OCI-LY3 (cell line): ENCODE measurements at regions not wholly inside any gene's neighbourhood (a gene's known extent, or its start where the extent isn't known, plus 50 kb on each side); places are given as distances from the start of the nearest gene placed in this dataset.

ENCODE experiments used
- H2AFZ ChIP-seq: fragments of 200-600, 300-600 bp; shearing (Covaris generic); 2 replicates; pipeline ENCODE4 v1.6.0; 2014; ENCODE audit warnings: antibody characterized with exemption, low read depth, low read length
- H3K27ac ChIP-seq: fragments of 200-600, 300-600 bp; sonication (generic); 2 replicates; pipeline ENCODE4 v1.5.1; 2014; ENCODE audit warnings: mild to moderate bottlenecking, low read length, moderate library complexity, mixed read lengths
- H3K27me3 ChIP-seq: fragments of 200-600, 300-600 bp; sonication (generic); 2 replicates; pipeline ENCODE4 v1.6.1; 2014; ENCODE audit warnings: low read depth, low read length, mixed read lengths
- H3K36me3 ChIP-seq: fragments of 200-600, 300-600 bp; sonication (generic); replicated peaks from 2 replicates; pipeline ENCODE3; 2014; ENCODE audit warnings: low read depth, low read length, mixed read lengths
- H3K4me1 ChIP-seq: fragments of 300-600, 200-600 bp; sonication (generic); 2 replicates; pipeline ENCODE4 v1.6.1; 2014; ENCODE audit warnings: low read length, mixed read lengths
- H3K4me2 ChIP-seq: fragments of 200-600, 300-600 bp; sonication (generic); 2 replicates; pipeline ENCODE4 v1.6.1; 2014; ENCODE audit warnings: low read length, mixed read lengths
- H3K4me3 ChIP-seq: fragments of 300-600, 200-600 bp; sonication (generic); 2 replicates; pipeline ENCODE4 v1.5.1; 2014; ENCODE audit warnings: antibody characterized with exemption, mild to moderate bottlenecking, low read length, moderate library complexity
- H3K79me2 ChIP-seq: fragments of 300-600, 200-600 bp; shearing (Covaris generic); 2 replicates; pipeline ENCODE4 v1.6.1; 2014; ENCODE audit warnings: mild to moderate bottlenecking, low read length, mixed read lengths
- H3K9ac ChIP-seq: fragments of 300-600, 200-600 bp; shearing (Covaris generic); 2 replicates; pipeline ENCODE4 v1.6.0; 2014; ENCODE audit warnings: mild to moderate bottlenecking, low read length, moderate library complexity
- H3K9me3 ChIP-seq: fragments of 200-600, 300-600 bp; shearing (Covaris generic); 2 replicates; pipeline ENCODE4 v1.6.1; 2014; ENCODE audit warnings: low read length, mixed read lengths; ENCODE audit not compliant: insufficient read depth
- H4K20me1 ChIP-seq: fragments of 200-600, 300-600 bp; sonication (generic); 2 replicates; pipeline ENCODE4 v1.6.1; 2016; ENCODE audit warnings: low read length, mixed read lengths; ENCODE audit not compliant: insufficient read depth
- CTCF ChIP-seq: fragments of 200-600, 300-600 bp; sonication (generic); IDR thresholded peaks from 2 replicates; pipeline ENCODE4 v1.5.1; 2014; ENCODE audit warnings: antibody characterized with exemption, low read length, low read depth
- EZH2phosphoT487 ChIP-seq: fragments of 200-600 bp; shearing (Covaris generic); IDR thresholded peaks from 2 replicates; pipeline ENCODE4 v1.6.1; 2018; ENCODE audit warnings: antibody characterized with exemption, mixed run types, low read depth

- peaks cover 18% of the 10 kb centered on the region for H3K27me3 ChIP-seq
- no peak for TF ChIP-seq CTCF
- TF ChIP-seq EZH2phosphoT487 = no peak
- H4K20me1 ChIP-seq = no peaks in the 10 kb centered on the region
- H3K9me3 ChIP-seq = no peaks in the 10 kb centered on the region
- no peak overlapping the region for H3K4me2 ChIP-seq
- H3K4me3 ChIP-seq = no peak overlapping the region
- no peak overlapping the region for H3K9ac ChIP-seq
- no peaks in the 10 kb centered on the region for H3K79me2 ChIP-seq
- no peaks in the 10 kb centered on the region for H3K36me3 ChIP-seq
- H2AFZ ChIP-seq = no peak overlapping the region
- no peak overlapping the region for H3K27ac ChIP-seq
- no peaks in the 10 kb centered on the region for H3K4me1 ChIP-seq
Measured at GRCh38 chr7:156560075-156560474, 80.5 kb upstream of the RNF32 start.

GRCh38 chr7:156559001-156559400 lies 81.6 kb upstream of the RNF32 start:
- H3K4me3 ChIP-seq = no peak overlapping the region
- no peaks in the 10 kb centered on the region for H3K4me1 ChIP-seq

GRCh38 chr7:156558198-156558597 lies 82.4 kb upstream of the RNF32 start:
- Histone ChIP-seq H3K4me1 (no peaks in the 10 kb centered on the region), H3K9ac (no peak overlapping the region), H3K4me2 (no peak overlapping the region), H3K4me3 (no peak overlapping the region), H2AFZ (no peak overlapping the region), H3K9me3 (no peaks in the 10 kb centered on the region), H3K36me3 (no peaks in the 10 kb centered on the region), H3K27me3 (peaks cover 20% of the 10 kb centered on the region), H3K27ac (no peak overlapping the region), H4K20me1 (no peaks in the 10 kb centered on the region), H3K79me2 (no peaks in the 10 kb centered on the region)
- TF ChIP-seq CTCF = no peak
- TF ChIP-seq EZH2phosphoT487 = no peak

More at GRCh38 chr7:156559001-156559400, 81.6 kb upstream of the RNF32 start:
- H3K36me3 ChIP-seq = no peaks in the 10 kb centered on the region
- no peaks in the 10 kb centered on the region for H3K79me2 ChIP-seq
- no peak overlapping the region for H2AFZ ChIP-seq
- H3K27ac ChIP-seq = no peak overlapping the region
- no peak overlapping the region for H3K9ac ChIP-seq
- no peaks in the 10 kb centered on the region for H4K20me1 ChIP-seq
- H3K4me2 ChIP-seq = no peak overlapping the region
- TF ChIP-seq EZH2phosphoT487 (no peak), CTCF (no peak)
- H3K27me3 ChIP-seq = peaks cover 18% of the 10 kb centered on the region
- no peaks in the 10 kb centered on the region for H3K9me3 ChIP-seq

- H2AFZ ChIP-seq = no peak overlapping the region
- no peaks in the 10 kb centered on the region for H3K79me2 ChIP-seq
- H3K4me2 ChIP-seq = no peak overlapping the region
- no peak for TF ChIP-seq CTCF
- no peak overlapping the region for H3K4me3 ChIP-seq
- no peaks in the 10 kb centered on the region for H3K36me3 ChIP-seq
- H3K27me3 ChIP-seq = peaks cover 13% of the 10 kb centered on the region
- H3K9me3 ChIP-seq = no peaks in the 10 kb centered on the region
- no peaks in the 10 kb centered on the region for H4K20me1 ChIP-seq
- no peak overlapping the region for H3K9ac ChIP-seq
- no peaks in the 10 kb centered on the region for H3K4me1 ChIP-seq
- no peak overlapping the region for H3K27ac ChIP-seq
Measured at GRCh38 chr7:156556083-156556482, 84.5 kb upstream of the RNF32 start.
